ENCODE measurements at regions not wholly inside any gene's neighbourhood (a gene's known extent, or its start where the extent isn't known, plus 50 kb on each side); places are given as distances from the start of the nearest gene placed in this dataset.

GRCh38 chr18:78709261-78709809 lies 270.3 kb upstream of the SALL3 start:
- no peak for DNase-seq (ENCODE audit: low spot score)

- no peak for DNase-seq (ENCODE audit: low spot score)
Observed at GRCh38 chr18:78711316-78711715, 268.3 kb upstream of the SALL3 start.

GRCh38 chr18:78711971-78712370 lies 267.6 kb upstream of the SALL3 start:
- no peak for DNase-seq (ENCODE audit: low spot score)

GRCh38 chr18:78713069-78713468 lies 266.5 kb upstream of the SALL3 start:
- no peak for DNase-seq (ENCODE audit: low spot score)

GRCh38 chr18:78713726-78714125 lies 265.9 kb upstream of the SALL3 start:
- DNase-seq (ENCODE audit: low spot score) = no peak

- no peak for DNase-seq (ENCODE audit: low spot score)
Observed at GRCh38 chr18:78716022-78716421, 263.6 kb upstream of the SALL3 start.

GRCh38 chr18:78716581-78716980 lies 263.0 kb upstream of the SALL3 start:
- DNase-seq (ENCODE audit: low spot score) = no peak

- no peak for DNase-seq (ENCODE audit: low spot score)
Observed at GRCh38 chr18:78717051-78717765, 262.4 kb upstream of the SALL3 start.

GRCh38 chr18:78717766-78718150 lies 261.9 kb upstream of the SALL3 start:
- no peak for DNase-seq (ENCODE audit: low spot score)

- DNase-seq (ENCODE audit: low spot score) = no peak
Observed at GRCh38 chr18:78719821-78720220, 259.8 kb upstream of the SALL3 start.

GRCh38 chr18:78720456-78721237 lies 259.0 kb upstream of the SALL3 start:
- no peak for DNase-seq (ENCODE audit: low spot score)

- no peak for DNase-seq (ENCODE audit: low spot score)
Observed at GRCh38 chr18:78721238-78721875, 258.3 kb upstream of the SALL3 start.

GRCh38 chr18:78721981-78722380 lies 257.6 kb upstream of the SALL3 start:
- DNase-seq (ENCODE audit: low spot score) = no peak

- DNase-seq (ENCODE audit: low spot score) = no peak
Observed at GRCh38 chr18:78722386-78722785, 257.2 kb upstream of the SALL3 start.

GRCh38 chr18:78722929-78723710 lies 256.5 kb upstream of the SALL3 start:
- DNase-seq (ENCODE audit: low spot score) = no peak

GRCh38 chr18:78724214-78724914 lies 255.3 kb upstream of the SALL3 start:
- DNase-seq (ENCODE audit: low spot score) = no peak

GRCh38 chr18:78725426-78725825 lies 254.2 kb upstream of the SALL3 start:
- no peak for DNase-seq (ENCODE audit: low spot score)

GRCh38 chr18:78726326-78727056 lies 253.1 kb upstream of the SALL3 start:
- DNase-seq (ENCODE audit: low spot score) = no peak

- DNase-seq (ENCODE audit: low spot score) = no peak
Observed at GRCh38 chr18:78727057-78727739, 252.4 kb upstream of the SALL3 start.
